ENCODE measurements at regions not wholly inside any gene's neighbourhood (a gene's known extent, or its start where the extent isn't known, plus 50 kb on each side); places are given as distances from the start of the nearest gene placed in this dataset.

- H3K4me1 Mint-ChIP-seq, result no peaks in the 10 kb centered on the region
- DNase-seq, result no peak
- no peaks in the 10 kb centered on the region for H3K9me3 ChIP-seq (ENCODE audit: control insufficient read depth, insufficient read depth, low read length)
- no peaks in the 10 kb centered on the region for H3K27me3 ChIP-seq (ENCODE audit: control insufficient read depth, insufficient read depth, low read length)
- peaks cover 5 to 8% of the 10 kb centered on the region in 2 donors for H3K9me3 Mint-ChIP-seq
- ATAC-seq, result no peak
- no peaks in the 10 kb centered on the region for H3K27me3 Mint-ChIP-seq (ENCODE audit: low read depth in 2 of 2)
- no peak overlapping the region for H3K4me3 Mint-ChIP-seq
- no peaks in the 10 kb centered on the region for H3K4me1 ChIP-seq (ENCODE audit: control insufficient read depth, insufficient read depth, low read length)
- WGBS (ENCODE audit: insufficient coverage), result 80% methylated on average over 1 of the region's 1 CpG
- no peaks in the 10 kb centered on the region for H3K36me3 Mint-ChIP-seq
- H3K27ac ChIP-seq (ENCODE audit: low read length), result no peak overlapping the region
- no peak for TF ChIP-seq CTCF (IDR thresholded peaks at IDR 0.05)
- H3K36me3 ChIP-seq (ENCODE audit: control insufficient read depth, insufficient read depth, low read length), result no peaks in the 10 kb centered on the region
- intact Hi-C loops (cut with micrococcal nuclease), result no loop called here
- H3K4me3 ChIP-seq (ENCODE audit: low read length), result no peak overlapping the region
- H3K27ac Mint-ChIP-seq, result no peak overlapping the region
Measured at GRCh38 chr4:117868201-117868600, 166.1 kb upstream of the NDST3 start.

GRCh38 chr4:117873779-117874178, 160.5 kb upstream of the NDST3 start:
- Histone ChIP-seq H3K27me3 (ENCODE audit: control insufficient read depth, insufficient read depth, low read length) (no peaks in the 10 kb centered on the region), H3K36me3 (ENCODE audit: control insufficient read depth, insufficient read depth, low read length) (no peaks in the 10 kb centered on the region), H3K4me3 (ENCODE audit: low read length) (no peak overlapping the region), H3K9me3 (ENCODE audit: control insufficient read depth, insufficient read depth, low read length) (no peaks in the 10 kb centered on the region), H3K27ac (ENCODE audit: low read length) (no peak overlapping the region), H3K4me1 (ENCODE audit: control insufficient read depth, insufficient read depth, low read length) (no peaks in the 10 kb centered on the region)
- WGBS (ENCODE audit: insufficient coverage), result 73% methylated on average over 1 of the region's 2 CpGs
- H3K36me3 Mint-ChIP-seq, result no peaks in the 10 kb centered on the region
- H3K4me1 Mint-ChIP-seq, result no peaks in the 10 kb centered on the region
- H3K27me3 Mint-ChIP-seq (ENCODE audit: low read depth in 2 of 2), result no peaks in the 10 kb centered on the region
- H3K4me3 Mint-ChIP-seq, result no peak overlapping the region
- TF ChIP-seq CTCF (IDR thresholded peaks at IDR 0.05), result no peak
- H3K27ac Mint-ChIP-seq, result no peak overlapping the region
- intact Hi-C loops (cut with micrococcal nuclease), result no loop called here
- DNase-seq (no peak), ATAC-seq (no peak)
- H3K9me3 Mint-ChIP-seq, result peaks cover 3% of the 10 kb centered on the region in 2 donors

- Histone ChIP-seq H3K4me1 (ENCODE audit: control insufficient read depth, insufficient read depth, low read length) (no peaks in the 10 kb centered on the region), H3K27ac (ENCODE audit: low read length) (no peak overlapping the region), H3K4me3 (ENCODE audit: low read length) (no peak overlapping the region), H3K36me3 (ENCODE audit: control insufficient read depth, insufficient read depth, low read length) (no peaks in the 10 kb centered on the region), H3K9me3 (ENCODE audit: control insufficient read depth, insufficient read depth, low read length) (no peaks in the 10 kb centered on the region), H3K27me3 (ENCODE audit: control insufficient read depth, insufficient read depth, low read length) (no peaks in the 10 kb centered on the region)
- Mint-ChIP-seq H3K4me1 (no peaks in the 10 kb centered on the region), H3K27ac (no peak overlapping the region), H3K9me3 (peaks cover 3% of the 10 kb centered on the region in 2 donors), H3K4me3 (no peak overlapping the region), H3K36me3 (no peaks in the 10 kb centered on the region), H3K27me3 (ENCODE audit: low read depth in 2 of 2) (no peaks in the 10 kb centered on the region)
- no peak for ATAC-seq
- intact Hi-C loops (cut with micrococcal nuclease), result no loop called here
- no CpG with 5 or more reads among the region's 1 CpG for WGBS (ENCODE audit: insufficient coverage)
- no peak for TF ChIP-seq CTCF (IDR thresholded peaks at IDR 0.05)
- DNase-seq, result no peak
Measured at GRCh38 chr4:117874216-117874615, 160.1 kb upstream of the NDST3 start.

GRCh38 chr4:117889978-117890377, 144.3 kb upstream of the NDST3 start:
- no peaks in the 10 kb centered on the region for H3K36me3 Mint-ChIP-seq
- intact Hi-C loops (cut with micrococcal nuclease), result no loop called here
- H3K4me3 Mint-ChIP-seq, result no peak overlapping the region
- no peak overlapping the region for H3K27ac ChIP-seq (ENCODE audit: low read length)
- TF ChIP-seq CTCF (IDR thresholded peaks at IDR 0.05), result no peak
- no peaks in the 10 kb centered on the region for H3K4me1 ChIP-seq (ENCODE audit: control insufficient read depth, insufficient read depth, low read length)
- H3K36me3 ChIP-seq (ENCODE audit: control insufficient read depth, insufficient read depth, low read length), result no peaks in the 10 kb centered on the region
- H3K27ac Mint-ChIP-seq, result no peak overlapping the region
- no peaks in the 10 kb centered on the region for H3K9me3 ChIP-seq (ENCODE audit: control insufficient read depth, insufficient read depth, low read length)
- H3K4me3 ChIP-seq (ENCODE audit: low read length), result no peak overlapping the region
- H3K27me3 ChIP-seq (ENCODE audit: control insufficient read depth, insufficient read depth, low read length), result no peaks in the 10 kb centered on the region
- ATAC-seq, result no peak
- H3K27me3 Mint-ChIP-seq (ENCODE audit: low read depth in 2 of 2), result no peaks in the 10 kb centered on the region
- H3K4me1 Mint-ChIP-seq, result no peaks in the 10 kb centered on the region
- 88% methylated on average over 3 of the region's 3 CpGs for WGBS (ENCODE audit: insufficient coverage)
- H3K9me3 Mint-ChIP-seq, result peaks cover 7% of the 10 kb centered on the region in 2 donors
- no peak for DNase-seq

Data from natural killer cell (primary cell).